Esophagus squamous epithelium (tissue), 5 donors: ENCODE measurements at regions not wholly inside any gene's neighbourhood (a gene's known extent, or its start where the extent isn't known, plus 50 kb on each side); places are given as distances from the start of the nearest gene placed in this dataset.

ENCODE experiments used
- DNase-seq: peaks from one replicate; lab custom pipeline; 2025; lab: John Stamatoyannopoulos, UW
- H3K27ac ChIP-seq, 4 donors: fragments of 200-600 bp; sonication (generic); one replicate each; pipeline ENCODE4 v1.5.1; 2016 to 2019; ENCODE audit warnings: mild to moderate bottlenecking in 1 of 4
- H3K27me3 ChIP-seq, 4 donors: fragments of 200-600 bp; sonication (generic); 1 replicate in 3 of 4; 2 replicates in 1 of 4; pipeline versions ENCODE4 v1.5.1 to v1.6.0; 2017 to 2021; ENCODE audit warnings: antibody characterized with exemption in 1 of 4
- H3K36me3 ChIP-seq, 3 donors: fragments of 200-600 bp; sonication (generic); one replicate each; pipeline ENCODE4 v1.5.1; 2016 to 2019
- H3K4me1 ChIP-seq, 3 donors: fragments of 200-600 bp; sonication (generic); one replicate each; pipeline ENCODE4 v1.5.1; 2017 to 2019
- H3K4me3 ChIP-seq, 4 donors: fragments of 200-600 bp; sonication (generic); 1 replicate in 3 of 4; 2 replicates in 1 of 4; pipeline ENCODE4 v1.5.1; 2016 to 2019; ENCODE audit warnings: mild to moderate bottlenecking in 2 of 4, moderate library complexity in 1 of 4
- H3K9me3 ChIP-seq, 3 donors: fragments of 200-600 bp; sonication (generic); one replicate each; pipeline ENCODE4 v1.5.1; 2016 to 2019
- POLR2A ChIP-seq, 4 donors: fragments of 450-650 bp; IDR thresholded peaks; one replicate each; pipeline ENCODE4 v1.6.1; 2017; ENCODE audit warnings: antibody characterized with exemption in 4 of 4, mild to moderate bottlenecking in 4 of 4, moderate library complexity in 3 of 4
- WGBS, 2 donors: methylation state at CpG; one replicate each; pipeline ENCODE4 v1.1.5; 2018; 5-methylcytosine and 5-hydroxymethylcytosine counted together
- intact Hi-C: fragments of 100-400 bp; cut with DNase I; formaldehyde crosslinking; loops from one replicate; pipeline ENCODE4 v1.15.0; 2022
- TF ChIP-seq, protein P1 (sequence below), 6 experiments: fragments of 450-650 bp in 4 of 6; fragments of 200-600 bp in 2 of 6; sonication (generic) in 2 of 6; IDR thresholded peaks; one replicate each; pipeline ENCODE4 v1.5.1; 2016 to 2019; ENCODE audit warnings: antibody characterized with exemption in 6 of 6, mild to moderate bottlenecking in 4 of 6, moderate library complexity in 4 of 6
- donor health status: DM: yes; HTN: yes; CAD: no.

DNA sequence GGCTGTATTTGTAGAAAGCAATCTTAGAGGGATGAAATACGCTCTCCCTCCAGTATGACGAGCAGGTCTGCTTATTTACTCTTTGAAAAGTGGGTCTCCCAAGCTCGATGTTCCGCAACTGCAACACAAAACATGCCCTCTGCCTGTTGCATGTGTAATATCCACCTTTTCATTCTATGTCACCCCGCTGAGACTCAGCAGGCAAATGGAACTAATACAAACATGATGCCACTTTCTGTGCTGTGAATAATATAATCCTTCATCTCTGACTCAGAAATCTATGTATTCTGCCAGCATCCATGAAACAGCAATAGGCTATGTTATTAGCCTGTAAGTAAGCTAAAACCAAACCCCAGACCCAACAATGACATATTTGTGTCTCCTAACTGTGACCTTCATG lies 200.8 kb upstream of the TMCO5A start:
- H3K4me1 ChIP-seq, result no peaks in the 10 kb centered on the region

DNA sequence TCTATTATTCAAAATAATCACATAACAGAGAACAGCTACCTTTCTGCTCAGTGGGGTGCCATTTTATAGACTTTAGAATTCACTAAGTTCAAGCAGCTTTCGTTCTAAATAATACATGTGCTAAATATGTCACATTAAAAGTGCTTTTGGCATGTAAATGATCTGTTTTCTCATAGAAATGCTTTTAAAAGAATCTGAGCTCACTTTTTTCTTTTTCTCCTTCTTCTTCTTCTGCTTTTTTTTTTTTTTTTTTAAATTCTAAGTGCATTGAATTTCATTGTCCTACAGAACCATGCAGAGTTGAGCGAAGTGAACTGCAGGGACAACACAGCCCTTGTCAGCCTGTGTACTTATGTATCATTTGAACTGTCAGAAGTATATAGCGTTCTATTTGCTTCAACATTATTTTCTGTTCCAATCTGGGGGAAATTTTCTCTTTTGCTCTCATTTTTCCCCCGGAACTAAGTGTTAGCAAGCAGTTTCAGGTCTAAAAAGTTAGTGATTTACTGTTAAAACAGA lies 193.8 kb upstream of the TMCO5A start:
- WGBS, 2 donors, result 40 to 49% methylated on average over 4 of the region's 4 CpGs
- no peaks in the 10 kb centered on the region for H3K27me3 ChIP-seq
- H3K9me3 ChIP-seq, result no peaks in the 10 kb centered on the region
- H3K36me3 ChIP-seq, result no peaks in the 10 kb centered on the region
- no peak for DNase-seq
- TF ChIP-seq, protein P1, sequence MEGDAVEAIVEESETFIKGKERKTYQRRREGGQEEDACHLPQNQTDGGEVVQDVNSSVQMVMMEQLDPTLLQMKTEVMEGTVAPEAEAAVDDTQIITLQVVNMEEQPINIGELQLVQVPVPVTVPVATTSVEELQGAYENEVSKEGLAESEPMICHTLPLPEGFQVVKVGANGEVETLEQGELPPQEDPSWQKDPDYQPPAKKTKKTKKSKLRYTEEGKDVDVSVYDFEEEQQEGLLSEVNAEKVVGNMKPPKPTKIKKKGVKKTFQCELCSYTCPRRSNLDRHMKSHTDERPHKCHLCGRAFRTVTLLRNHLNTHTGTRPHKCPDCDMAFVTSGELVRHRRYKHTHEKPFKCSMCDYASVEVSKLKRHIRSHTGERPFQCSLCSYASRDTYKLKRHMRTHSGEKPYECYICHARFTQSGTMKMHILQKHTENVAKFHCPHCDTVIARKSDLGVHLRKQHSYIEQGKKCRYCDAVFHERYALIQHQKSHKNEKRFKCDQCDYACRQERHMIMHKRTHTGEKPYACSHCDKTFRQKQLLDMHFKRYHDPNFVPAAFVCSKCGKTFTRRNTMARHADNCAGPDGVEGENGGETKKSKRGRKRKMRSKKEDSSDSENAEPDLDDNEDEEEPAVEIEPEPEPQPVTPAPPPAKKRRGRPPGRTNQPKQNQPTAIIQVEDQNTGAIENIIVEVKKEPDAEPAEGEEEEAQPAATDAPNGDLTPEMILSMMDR (IDR thresholded peaks at IDR 0.05), result no peak
- TF ChIP-seq POLR2A (IDR thresholded peaks at IDR 0.05), result no peak
- no peaks in the 10 kb centered on the region for H3K4me1 ChIP-seq
- H3K27ac ChIP-seq, result no peak overlapping the region
- no peak overlapping the region for H3K4me3 ChIP-seq
- intact Hi-C loops, result no loop called here

More for the DNA sequence above, 200.8 kb upstream of the TMCO5A start:
- Histone ChIP-seq H3K36me3 (no peaks in the 10 kb centered on the region), H3K27ac (no peak overlapping the region), H3K27me3 (no peaks in the 10 kb centered on the region), H3K4me3 (no peak overlapping the region), H3K9me3 (no peaks in the 10 kb centered on the region)
- no peak for DNase-seq
- WGBS, 2 donors, result 73 to 77% methylated on average over 5 of the region's 5 CpGs
- TF ChIP-seq, protein P1 (IDR thresholded peaks at IDR 0.05), result no peak
- intact Hi-C loops, result no loop called here

DNA sequence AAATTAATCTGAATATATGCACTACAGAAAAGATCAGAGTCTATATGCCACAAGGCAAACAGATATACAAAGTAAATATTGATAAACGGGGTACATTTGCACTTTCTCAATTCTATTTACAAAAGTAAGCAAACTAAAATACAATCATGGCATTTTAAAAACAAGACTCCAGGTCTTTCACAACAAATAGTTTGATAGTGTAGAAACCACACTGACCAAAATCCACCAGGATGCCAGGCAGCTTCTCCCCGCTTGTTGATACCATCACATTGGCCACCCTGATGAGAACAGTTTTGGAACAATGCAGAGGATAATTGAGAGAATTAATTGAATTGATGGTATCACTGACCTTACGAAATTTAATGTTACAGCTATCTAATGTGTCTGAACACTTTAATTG lies 190.6 kb upstream of the TMCO5A start:
- Histone ChIP-seq H3K36me3 (no peaks in the 10 kb centered on the region), H3K4me1 (no peaks in the 10 kb centered on the region), H3K4me3 (no peak overlapping the region), H3K9me3 (no peaks in the 10 kb centered on the region), H3K27ac (no peak overlapping the region), H3K27me3 (no peaks in the 10 kb centered on the region)
- no peak for TF ChIP-seq POLR2A (IDR thresholded peaks at IDR 0.05)
- TF ChIP-seq, protein P1 (IDR thresholded peaks at IDR 0.05), result no peak
- intact Hi-C loops, result no loop called here
- WGBS, 2 donors, result 65 to 72% methylated on average over 3 of the region's 3 CpGs
- DNase-seq, result no peak

- H3K9me3 ChIP-seq, result no peaks in the 10 kb centered on the region
- H3K27me3 ChIP-seq, result no peaks in the 10 kb centered on the region
- H3K36me3 ChIP-seq, result no peaks in the 10 kb centered on the region
- intact Hi-C loops, result no loop called here
- TF ChIP-seq POLR2A (IDR thresholded peaks at IDR 0.05), result no peak
- TF ChIP-seq, protein P1 (IDR thresholded peaks at IDR 0.05), result no peak
- 80 to 86% methylated on average over 1 of the region's 1 CpG for WGBS, 2 donors
- H3K4me3 ChIP-seq, result no peak overlapping the region
- H3K4me1 ChIP-seq, result no peaks in the 10 kb centered on the region
- DNase-seq, result no peak
- no peak overlapping the region for H3K27ac ChIP-seq
Observed at GRCh38 chr15:37744521-37744920, 189.9 kb upstream of the TMCO5A start.

- Histone ChIP-seq H3K4me3 (no peak overlapping the region), H3K27me3 (no peaks in the 10 kb centered on the region), H3K27ac (no peak overlapping the region), H3K9me3 (no peaks in the 10 kb centered on the region), H3K36me3 (no peaks in the 10 kb centered on the region), H3K4me1 (no peaks in the 10 kb centered on the region)
- intact Hi-C loops, result no loop called here
- WGBS, 2 donors, result 92 to 95% methylated on average over 3 of the region's 3 CpGs
- TF ChIP-seq POLR2A (IDR thresholded peaks at IDR 0.05), result no peak
- TF ChIP-seq, protein P1 (IDR thresholded peaks at IDR 0.05), result no peak
- no peak for DNase-seq
Observed at GRCh38 chr15:37751401-37751800, 183.0 kb upstream of the TMCO5A start.
